Vagina (tissue), 2 donors: ENCODE measurements at regions not wholly inside any gene's neighbourhood (a gene's known extent, or its start where the extent isn't known, plus 50 kb on each side); places are given as distances from the start of the nearest gene placed in this dataset.

ENCODE experiments used
- POLR2A ChIP-seq, 2 donors: fragments of 450-650 bp; IDR thresholded peaks; one replicate each; pipeline ENCODE4 v1.6.1; 2017; ENCODE audit warnings: antibody characterized with exemption in 2 of 2, mild to moderate bottlenecking in 2 of 2, moderate library complexity in 2 of 2
- TF ChIP-seq, protein P1 (sequence below), 3 experiments: fragments of 450-650 bp in 2 of 3; fragments of 200-600 bp in 1 of 3; sonication (generic) in 1 of 3; IDR thresholded peaks; one replicate each; pipeline ENCODE4 v1.5.1; 2017 to 2019; ENCODE audit warnings: antibody characterized with exemption in 3 of 3, mild to moderate bottlenecking in 2 of 3, moderate library complexity in 2 of 3

DNA sequence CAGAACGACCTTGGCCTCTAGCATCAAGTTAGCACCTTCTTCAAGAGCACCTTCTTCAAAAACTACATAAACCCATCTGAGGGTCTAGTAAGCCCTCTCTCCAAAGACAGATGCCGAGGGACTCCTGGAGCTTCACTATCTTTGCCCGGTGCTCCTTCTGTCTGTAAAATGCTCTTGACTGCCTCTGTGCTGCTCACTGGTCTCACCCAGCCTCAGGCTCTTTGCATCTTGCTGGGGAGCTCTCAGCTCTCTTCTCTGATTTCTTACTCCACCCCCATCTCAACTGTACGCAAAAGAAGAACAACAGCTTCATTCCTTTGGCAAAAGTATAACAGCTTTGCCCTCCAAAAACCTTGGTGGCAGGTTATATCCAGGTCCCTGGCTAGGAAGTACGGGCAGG is 404.2 kb downstream of the KLF12 start:
- no peak for TF ChIP-seq POLR2A (IDR thresholded peaks at IDR 0.05)
- TF ChIP-seq, protein P1, sequence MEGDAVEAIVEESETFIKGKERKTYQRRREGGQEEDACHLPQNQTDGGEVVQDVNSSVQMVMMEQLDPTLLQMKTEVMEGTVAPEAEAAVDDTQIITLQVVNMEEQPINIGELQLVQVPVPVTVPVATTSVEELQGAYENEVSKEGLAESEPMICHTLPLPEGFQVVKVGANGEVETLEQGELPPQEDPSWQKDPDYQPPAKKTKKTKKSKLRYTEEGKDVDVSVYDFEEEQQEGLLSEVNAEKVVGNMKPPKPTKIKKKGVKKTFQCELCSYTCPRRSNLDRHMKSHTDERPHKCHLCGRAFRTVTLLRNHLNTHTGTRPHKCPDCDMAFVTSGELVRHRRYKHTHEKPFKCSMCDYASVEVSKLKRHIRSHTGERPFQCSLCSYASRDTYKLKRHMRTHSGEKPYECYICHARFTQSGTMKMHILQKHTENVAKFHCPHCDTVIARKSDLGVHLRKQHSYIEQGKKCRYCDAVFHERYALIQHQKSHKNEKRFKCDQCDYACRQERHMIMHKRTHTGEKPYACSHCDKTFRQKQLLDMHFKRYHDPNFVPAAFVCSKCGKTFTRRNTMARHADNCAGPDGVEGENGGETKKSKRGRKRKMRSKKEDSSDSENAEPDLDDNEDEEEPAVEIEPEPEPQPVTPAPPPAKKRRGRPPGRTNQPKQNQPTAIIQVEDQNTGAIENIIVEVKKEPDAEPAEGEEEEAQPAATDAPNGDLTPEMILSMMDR (IDR thresholded peaks at IDR 0.05): no peak
